SK-N-MC (cell line): ENCODE measurements at regions not wholly inside any gene's neighbourhood (a gene's known extent, or its start where the extent isn't known, plus 50 kb on each side); places are given as distances from the start of the nearest gene placed in this dataset.

Source experiments
- EZH2 ChIP-seq: fragments of 200-600 bp; sonication (generic); IDR thresholded peaks from one replicate; pipeline ENCODE4 v1.6.1; 2017; ENCODE audit warnings: antibody characterized with exemption
- POLR2AphosphoS5 ChIP-seq: IDR thresholded peaks from 2 replicates; pipeline ENCODE4 v1.6.1; 2012; ENCODE audit warnings: mild to moderate bottlenecking, low read depth, low read length, borderline replicate concordance

DNA sequence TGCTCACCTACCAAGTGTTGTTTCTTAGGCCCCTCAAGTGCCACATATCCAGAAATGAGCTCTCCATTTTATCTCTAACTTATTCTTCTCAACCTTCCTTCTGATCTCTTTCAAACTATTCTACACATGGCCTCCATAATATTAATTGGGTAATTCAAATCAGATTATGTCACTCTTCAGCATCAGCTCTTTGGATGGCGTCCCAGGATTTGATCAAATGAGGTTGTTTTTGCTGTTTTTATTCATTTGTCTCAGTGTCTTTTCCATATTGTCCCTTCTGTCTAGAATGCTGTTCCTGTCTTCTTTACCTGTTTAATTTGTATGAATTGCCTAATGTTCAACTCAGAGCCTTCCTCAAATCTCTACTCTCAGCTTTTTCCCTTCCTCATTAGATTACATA lies 234.6 kb upstream of the CXCL12 start:
- TF ChIP-seq EZH2 = no peak
- no peak for TF ChIP-seq POLR2AphosphoS5
